ENCODE measurements at regions not wholly inside any gene's neighbourhood (a gene's known extent, or its start where the extent isn't known, plus 50 kb on each side); places are given as distances from the start of the nearest gene placed in this dataset.

DNA sequence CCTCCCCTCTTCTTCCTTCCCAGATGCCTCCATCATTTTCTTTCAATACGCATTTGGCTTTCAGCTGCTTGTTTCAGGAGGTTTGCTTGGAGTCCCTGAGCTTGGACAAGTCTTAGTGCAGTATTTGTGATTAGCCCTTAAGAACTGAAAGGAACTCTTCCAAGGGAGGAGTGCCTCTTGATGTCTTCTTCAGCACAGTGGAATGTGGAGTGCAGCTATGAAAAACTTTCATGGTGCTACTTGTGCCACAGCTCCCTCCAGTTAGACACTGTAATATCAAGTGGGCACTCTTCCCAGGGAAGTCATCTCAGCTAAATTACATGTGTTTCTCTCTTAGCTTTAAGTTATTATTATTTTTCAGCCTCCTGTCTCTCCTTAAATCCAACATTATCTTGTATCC is 173.1 kb downstream of the NECTIN3 start:
- H3K4me3 Mint-ChIP-seq (ENCODE audit: unreplicated experiment), result no peak overlapping the region
- H3K9me3 Mint-ChIP-seq (ENCODE audit: unreplicated experiment), result peaks cover 2% of the 10 kb centered on the region
- TF ChIP-seq CTCF (IDR thresholded peaks at IDR 0.05; ENCODE audit: partially characterized antibody, unreplicated experiment), result no peak
- H3K27ac Mint-ChIP-seq (ENCODE audit: unreplicated experiment), result no peak overlapping the region
- H3K27me3 Mint-ChIP-seq (ENCODE audit: unreplicated experiment), result peaks cover 3% of the 10 kb centered on the region
- no peaks in the 10 kb centered on the region for H3K36me3 Mint-ChIP-seq (ENCODE audit: unreplicated experiment)
- no peak for DNase-seq
- no peaks in the 10 kb centered on the region for H3K4me1 Mint-ChIP-seq (ENCODE audit: low read depth, unreplicated experiment)

DNA sequence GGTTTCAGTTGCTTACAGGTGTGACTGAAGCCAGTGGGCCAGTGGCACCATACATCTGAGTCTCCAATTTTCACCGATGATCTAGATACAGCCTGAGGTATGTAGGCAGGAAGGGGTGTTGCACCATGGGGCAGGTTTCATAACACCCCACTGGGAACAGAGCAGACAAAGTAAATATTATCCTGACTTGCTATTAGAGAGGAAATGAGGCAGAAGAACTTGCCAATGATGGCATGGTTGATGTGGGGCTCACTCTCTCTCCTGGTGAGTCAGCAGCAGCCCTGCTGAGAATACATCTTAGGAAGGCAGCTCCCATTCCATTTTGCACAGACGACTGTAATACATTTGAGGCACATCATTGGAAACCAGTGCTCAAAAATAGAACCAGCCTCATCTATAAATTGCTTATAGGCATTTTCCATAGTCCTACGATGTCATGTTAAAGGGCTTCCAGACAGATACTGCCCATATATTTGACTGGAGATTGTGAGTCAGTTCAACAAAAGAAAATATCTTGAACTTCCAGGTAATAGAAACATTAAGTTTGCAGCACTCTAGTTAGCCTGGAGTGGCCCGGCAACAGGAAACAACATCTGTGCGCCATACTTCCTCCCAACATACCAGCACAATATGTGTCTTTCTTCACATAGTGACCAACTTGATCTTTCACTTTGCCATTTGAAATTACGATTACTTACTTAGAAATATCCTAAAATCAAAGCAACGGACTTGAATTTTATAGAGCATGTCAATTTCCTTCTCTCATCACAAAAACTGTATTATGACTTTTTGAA is 175.5 kb downstream of the NECTIN3 start:
- DNase-seq, result no peak
- no peaks in the 10 kb centered on the region for H3K36me3 Mint-ChIP-seq (ENCODE audit: unreplicated experiment)
- peaks cover 2% of the 10 kb centered on the region for H3K9me3 Mint-ChIP-seq (ENCODE audit: unreplicated experiment)
- H3K4me3 Mint-ChIP-seq (ENCODE audit: unreplicated experiment), result no peak overlapping the region
- TF ChIP-seq CTCF (IDR thresholded peaks at IDR 0.05; ENCODE audit: partially characterized antibody, unreplicated experiment), result no peak
- no peaks in the 10 kb centered on the region for H3K4me1 Mint-ChIP-seq (ENCODE audit: low read depth, unreplicated experiment)
- H3K27me3 Mint-ChIP-seq (ENCODE audit: unreplicated experiment), result peaks cover 3% of the 10 kb centered on the region
- H3K27ac Mint-ChIP-seq (ENCODE audit: unreplicated experiment), result no peak overlapping the region

DNA sequence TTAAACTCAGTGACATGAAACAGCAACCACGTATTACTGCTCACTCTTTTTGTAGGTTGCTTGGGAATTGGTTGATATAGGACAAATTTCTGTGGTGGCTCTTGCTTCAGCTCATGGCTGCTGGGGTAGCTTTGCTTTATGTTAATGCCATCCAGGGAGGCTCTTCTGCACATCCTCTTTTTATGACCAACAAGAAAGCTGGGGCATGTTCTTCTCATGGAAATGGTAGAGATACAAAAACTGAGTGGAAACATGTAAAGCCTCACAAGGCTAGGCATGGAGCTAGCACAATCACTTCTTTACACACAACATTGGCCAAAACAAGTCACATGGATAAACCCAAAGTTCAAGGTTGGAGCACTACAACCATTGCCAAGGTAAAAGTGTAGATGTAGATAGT is 176.8 kb downstream of the NECTIN3 start:
- no peaks in the 10 kb centered on the region for H3K36me3 Mint-ChIP-seq (ENCODE audit: unreplicated experiment)

GRCh38 chr3:111249421-111249820 is 177.8 kb downstream of the NECTIN3 start:
- no peak for DNase-seq
- H3K9me3 Mint-ChIP-seq (ENCODE audit: unreplicated experiment), result no peaks in the 10 kb centered on the region
- H3K27ac Mint-ChIP-seq (ENCODE audit: unreplicated experiment), result no peak overlapping the region
- H3K27me3 Mint-ChIP-seq (ENCODE audit: unreplicated experiment), result no peaks in the 10 kb centered on the region
- no peaks in the 10 kb centered on the region for H3K4me1 Mint-ChIP-seq (ENCODE audit: low read depth, unreplicated experiment)
- TF ChIP-seq CTCF (IDR thresholded peaks at IDR 0.05; ENCODE audit: partially characterized antibody, unreplicated experiment), result no peak
- H3K4me3 Mint-ChIP-seq (ENCODE audit: unreplicated experiment), result no peak overlapping the region
- no peaks in the 10 kb centered on the region for H3K36me3 Mint-ChIP-seq (ENCODE audit: unreplicated experiment)

More for the DNA sequence above, 176.8 kb downstream of the NECTIN3 start:
- no peak for DNase-seq
- no peak overlapping the region for H3K27ac Mint-ChIP-seq (ENCODE audit: unreplicated experiment)
- peaks cover 3% of the 10 kb centered on the region for H3K27me3 Mint-ChIP-seq (ENCODE audit: unreplicated experiment)
- TF ChIP-seq CTCF (IDR thresholded peaks at IDR 0.05; ENCODE audit: partially characterized antibody, unreplicated experiment), result no peak
- H3K9me3 Mint-ChIP-seq (ENCODE audit: unreplicated experiment), result peaks cover 2% of the 10 kb centered on the region
- no peak overlapping the region for H3K4me3 Mint-ChIP-seq (ENCODE audit: unreplicated experiment)
- no peaks in the 10 kb centered on the region for H3K4me1 Mint-ChIP-seq (ENCODE audit: low read depth, unreplicated experiment)

GRCh38 chr3:111252779-111253178 is 181.2 kb downstream of the NECTIN3 start:
- H3K4me3 Mint-ChIP-seq (ENCODE audit: unreplicated experiment), result no peak overlapping the region
- H3K36me3 Mint-ChIP-seq (ENCODE audit: unreplicated experiment), result no peaks in the 10 kb centered on the region
- H3K27me3 Mint-ChIP-seq (ENCODE audit: unreplicated experiment), result no peaks in the 10 kb centered on the region
- H3K4me1 Mint-ChIP-seq (ENCODE audit: low read depth, unreplicated experiment), result no peaks in the 10 kb centered on the region
- no peak overlapping the region for H3K27ac Mint-ChIP-seq (ENCODE audit: unreplicated experiment)
- no peak for DNase-seq
- TF ChIP-seq CTCF (IDR thresholded peaks at IDR 0.05; ENCODE audit: partially characterized antibody, unreplicated experiment), result no peak
- H3K9me3 Mint-ChIP-seq (ENCODE audit: unreplicated experiment), result no peaks in the 10 kb centered on the region

All from glutamatergic neuron (in vitro differentiated cells).